PC-3 (cell line): ENCODE measurements at regions not wholly inside any gene's neighbourhood (a gene's known extent, or its start where the extent isn't known, plus 50 kb on each side); places are given as distances from the start of the nearest gene placed in this dataset.

Experiments
- CTCF ChIP-seq: fragments of 300-600 bp; sonication (generic); conservative IDR thresholded peaks from 2 replicates; pipeline ENCODE4 v1.5.1; 2017; ENCODE audit warnings: antibody characterized with exemption, low read depth, mild to moderate bottlenecking, low read length
- EZH2phosphoT487 ChIP-seq: fragments of 300-600 bp; sonication (generic); IDR thresholded peaks from 2 replicates; pipeline ENCODE4 v1.6.1; 2018; ENCODE audit warnings: mild to moderate bottlenecking, antibody characterized with exemption, low read length, borderline replicate concordance

- TF ChIP-seq CTCF (no peak), EZH2phosphoT487 (no peak)
These were observed 1280.6 kb downstream of the CDH11 start for GRCh38 chr16:63841271-63841670.
